GM19397 (cell line): ENCODE measurements at regions not wholly inside any gene's neighbourhood (a gene's known extent, or its start where the extent isn't known, plus 50 kb on each side); places are given as distances from the start of the nearest gene placed in this dataset.

ENCODE experiments used
- ATAC-seq: cut with Tn5 transposase; IDR thresholded peaks from one replicate; pipeline ENCODE4 v1.9.1; 2021; ENCODE audit warnings: mild to moderate bottlenecking, moderate library complexity; ENCODE audit not compliant: unreplicated experiment

DNA sequence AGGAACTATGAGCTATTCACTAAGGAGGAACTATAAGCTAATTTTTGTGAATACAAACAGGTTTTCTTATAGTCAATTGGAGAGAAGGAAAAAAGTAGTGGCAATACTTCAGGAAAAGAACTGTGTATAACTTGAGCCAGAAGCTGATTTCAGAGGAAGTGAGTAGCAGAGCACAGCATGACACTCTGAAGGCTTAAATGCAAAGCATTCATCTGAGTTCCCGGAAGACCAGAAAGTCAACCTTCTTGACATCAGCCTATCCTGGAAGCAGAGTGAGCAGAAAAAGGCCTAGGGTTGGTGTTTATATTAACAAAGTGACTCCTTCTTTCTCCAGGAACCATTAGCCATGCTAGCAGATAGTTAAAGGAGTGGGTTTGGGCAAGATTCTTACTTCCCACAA is 545.2 kb downstream of the MRPL39 start:
- ATAC-seq: peak; percentile 71

DNA sequence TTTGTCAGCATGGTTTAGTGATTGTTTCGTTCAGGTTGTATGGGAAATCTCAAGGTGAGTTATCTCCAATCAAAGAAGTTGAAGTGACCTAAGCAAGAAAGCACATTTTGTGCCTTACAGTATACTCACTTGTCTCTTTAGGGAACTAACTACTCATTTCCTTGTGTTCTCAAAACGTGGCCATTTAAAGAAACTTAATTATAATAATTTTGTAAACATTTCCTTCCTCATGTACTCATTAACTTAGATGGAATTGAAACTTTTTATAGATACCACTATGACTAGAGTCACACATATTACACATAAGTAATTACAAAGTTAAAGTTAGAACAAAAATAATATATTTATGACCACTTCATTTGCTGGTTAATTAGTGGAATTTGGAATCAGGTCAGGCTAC is 552.6 kb downstream of the MRPL39 start:
- ATAC-seq: no peak

DNA sequence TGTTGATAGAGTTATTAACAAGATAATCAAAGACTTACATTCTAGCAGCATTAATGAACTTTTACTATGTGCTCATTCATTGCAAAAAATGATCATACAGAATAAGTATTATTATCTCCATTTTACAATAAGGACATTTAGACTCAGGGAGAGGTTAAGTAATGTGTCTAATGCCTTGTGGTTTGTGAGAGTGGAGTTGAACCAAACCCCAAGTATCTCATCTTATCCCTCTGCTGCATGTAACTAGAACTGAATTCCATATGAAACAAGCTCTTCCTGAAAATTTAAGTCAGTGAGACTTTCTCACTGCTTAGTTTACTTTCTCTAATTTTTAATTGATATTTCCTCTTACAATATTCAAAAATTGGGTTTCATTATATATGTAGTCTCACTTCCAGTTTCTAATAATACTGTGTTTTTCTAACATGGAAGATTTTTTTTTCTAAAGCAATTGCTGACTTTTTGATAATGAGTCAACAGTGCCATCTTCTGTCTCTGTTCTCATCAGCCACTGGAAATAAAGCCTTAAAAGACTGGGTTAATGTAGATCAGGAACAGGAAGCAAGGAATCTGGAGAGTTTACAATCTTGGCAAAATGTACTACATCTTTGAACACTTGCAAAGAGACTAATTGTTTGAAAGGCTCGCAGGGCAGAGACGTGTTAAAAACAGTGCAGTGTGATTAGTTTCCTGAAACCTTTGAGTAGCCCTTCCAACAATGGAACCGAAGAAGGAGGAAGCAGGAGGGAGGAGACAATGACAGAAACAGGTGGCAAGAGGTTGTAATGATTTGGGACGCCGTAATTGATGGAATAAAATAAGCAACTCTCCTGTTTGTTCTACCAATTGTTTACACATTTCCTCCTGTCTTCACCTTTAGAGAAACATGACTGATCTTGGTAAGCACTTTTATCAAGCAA is 567.6 kb downstream of the MRPL39 start:
- ATAC-seq: peak; percentile 85

DNA sequence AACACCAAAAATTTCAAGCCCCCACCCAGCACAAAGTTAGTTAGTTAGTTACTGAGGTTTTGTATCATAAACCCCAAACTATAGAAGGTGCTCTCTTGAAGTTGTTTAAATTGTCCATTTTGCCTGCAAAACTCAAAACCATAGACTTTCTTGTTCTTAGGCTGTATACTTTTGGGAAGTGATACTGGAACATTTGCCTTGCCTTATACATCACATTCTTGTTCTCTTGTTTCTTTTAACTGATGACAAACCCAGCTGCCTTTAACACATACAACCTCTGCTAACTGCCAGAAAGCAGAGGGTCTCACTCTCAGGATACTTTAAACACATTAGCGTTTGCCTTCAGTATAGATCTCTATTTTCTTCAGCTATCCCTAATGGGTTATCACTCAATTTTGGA is 570.5 kb downstream of the MRPL39 start:
- no peak for ATAC-seq

DNA sequence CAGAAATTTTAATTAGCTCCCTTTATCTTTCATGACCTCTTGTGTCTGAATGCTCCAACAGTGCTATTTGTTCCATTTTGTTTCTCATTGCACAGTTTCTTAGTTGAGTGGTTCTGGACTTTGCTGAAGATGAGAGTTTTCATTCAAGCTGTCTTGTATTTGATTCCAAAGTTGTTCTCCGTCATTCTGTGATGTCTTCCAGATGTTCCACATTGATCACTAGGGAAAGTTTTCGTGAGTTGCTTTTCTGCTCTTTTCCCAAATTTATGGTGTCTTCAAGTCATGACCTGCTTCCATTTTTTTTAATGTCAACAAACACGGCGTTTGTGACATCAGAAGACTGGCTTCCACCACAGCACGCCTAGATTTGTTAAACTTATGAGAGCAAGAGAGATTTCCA is 575.5 kb downstream of the MRPL39 start:
- ATAC-seq: no peak

DNA sequence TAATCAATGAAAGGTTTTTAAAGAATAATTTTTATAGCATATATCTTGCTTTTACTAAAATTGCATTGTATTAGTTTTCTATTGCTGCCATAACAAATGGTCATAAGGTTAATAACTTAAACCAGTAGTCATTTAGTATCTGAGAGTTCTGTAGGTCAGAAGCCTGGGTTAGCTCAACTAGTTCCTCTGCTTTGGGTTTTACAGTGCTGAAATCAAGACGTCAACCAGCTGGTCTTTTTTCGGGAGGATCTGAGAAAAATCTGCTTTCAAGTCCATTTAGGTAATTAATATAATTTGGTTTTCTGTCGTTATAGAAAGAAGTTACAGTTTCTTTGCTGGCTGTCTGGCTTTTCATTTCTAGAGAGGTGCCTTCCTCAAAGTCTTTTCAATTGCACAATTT is 577.7 kb downstream of the MRPL39 start:
- no peak for ATAC-seq

DNA sequence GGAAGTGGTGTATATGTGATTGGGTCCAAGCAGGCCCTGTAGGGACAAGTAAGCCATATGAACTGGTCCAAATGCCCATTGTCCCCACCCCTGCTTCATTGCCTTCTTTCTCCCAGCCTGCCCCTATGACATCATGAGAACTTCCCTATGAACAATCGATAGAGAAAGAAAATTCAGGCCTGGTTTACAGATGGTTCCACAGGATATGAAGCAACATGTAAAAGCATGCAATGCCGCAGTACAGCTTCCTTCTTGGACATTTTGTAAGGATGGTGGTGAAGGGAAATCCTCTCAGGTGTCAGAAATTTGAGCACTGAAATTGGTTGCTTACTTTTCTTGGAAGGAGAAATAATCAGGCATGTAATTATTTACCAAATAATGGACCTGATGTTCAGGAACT is 581.7 kb downstream of the MRPL39 start:
- no peak for ATAC-seq

DNA sequence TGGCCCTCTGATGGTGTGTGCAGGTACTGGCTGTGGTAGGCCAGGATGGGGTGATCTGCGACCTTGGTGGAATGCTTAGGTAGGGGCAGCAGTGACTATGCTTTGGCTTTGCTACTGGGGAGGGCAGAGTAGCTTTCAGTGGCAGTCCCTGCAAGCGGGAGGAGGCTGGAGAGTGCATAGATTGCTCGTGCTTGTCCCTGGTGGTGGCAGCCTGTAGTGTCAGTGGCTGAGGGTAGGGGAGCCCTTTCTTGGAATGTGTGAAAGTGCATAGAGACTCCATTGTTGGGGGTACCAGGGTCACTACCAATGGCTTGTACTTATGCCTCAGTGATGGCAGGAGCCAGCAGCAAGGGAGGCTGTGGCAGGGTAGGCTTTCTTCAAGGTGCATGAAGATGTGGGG is 582.6 kb downstream of the MRPL39 start:
- ATAC-seq: no peak

DNA sequence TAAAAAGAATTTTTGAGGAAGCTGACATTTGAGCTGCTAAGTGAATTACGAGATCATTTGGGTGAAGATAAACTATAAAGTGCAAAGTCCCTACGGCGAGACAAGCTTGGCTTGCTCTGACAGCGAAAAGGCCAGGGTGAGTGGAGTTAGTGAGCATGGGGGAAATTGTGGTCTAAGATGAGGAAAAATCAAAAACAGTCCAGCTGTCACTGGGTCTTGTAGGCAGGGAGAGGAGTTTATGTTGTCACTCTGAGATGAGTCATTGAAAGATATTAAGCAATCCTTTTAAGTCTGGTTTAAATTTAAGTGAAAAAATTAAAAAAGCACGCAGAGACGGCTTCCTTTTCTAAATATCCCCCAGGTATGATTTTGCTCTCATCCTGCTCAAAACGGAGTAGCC is 601.9 kb downstream of the MRPL39 start:
- ATAC-seq: no peak

DNA sequence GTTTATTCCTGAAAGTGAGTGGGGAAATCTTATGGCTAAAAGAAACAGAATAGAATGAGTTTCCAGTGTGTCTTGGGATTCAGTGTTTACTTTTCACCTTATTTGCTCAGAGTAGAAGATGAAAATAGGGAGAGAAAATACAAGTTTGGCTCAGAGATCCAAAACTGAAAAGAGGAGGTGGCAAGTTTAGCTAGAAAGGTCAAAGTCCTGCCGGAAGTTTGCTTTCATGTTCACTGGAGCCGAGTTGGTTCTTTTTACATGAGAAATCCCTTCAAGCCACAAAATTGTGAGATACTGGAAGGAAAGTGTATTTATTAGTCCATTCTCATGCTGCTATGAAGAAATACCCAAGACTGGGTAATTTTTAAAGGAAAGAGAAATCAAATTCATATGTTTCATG is 604.6 kb downstream of the MRPL39 start:
- no peak for ATAC-seq

DNA sequence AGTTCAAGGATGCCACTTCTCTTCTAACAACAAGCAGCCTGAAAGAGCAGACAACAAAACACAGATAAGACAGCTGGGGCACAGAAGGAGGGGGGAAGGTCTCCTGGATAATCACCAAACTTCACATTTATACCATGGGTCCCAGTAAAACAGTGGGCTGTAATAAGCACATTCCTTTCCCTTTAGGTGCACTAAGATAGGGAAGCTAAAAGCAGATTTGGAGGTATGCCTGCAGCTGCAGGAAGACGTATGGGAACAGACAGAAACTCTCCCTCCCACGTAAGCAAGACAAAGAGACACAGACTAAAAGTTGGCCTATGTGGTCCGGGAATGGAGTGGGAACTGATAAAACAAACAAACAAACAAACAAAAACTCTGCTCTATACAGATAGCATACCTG is 612.1 kb downstream of the MRPL39 start:
- ATAC-seq: no peak

DNA sequence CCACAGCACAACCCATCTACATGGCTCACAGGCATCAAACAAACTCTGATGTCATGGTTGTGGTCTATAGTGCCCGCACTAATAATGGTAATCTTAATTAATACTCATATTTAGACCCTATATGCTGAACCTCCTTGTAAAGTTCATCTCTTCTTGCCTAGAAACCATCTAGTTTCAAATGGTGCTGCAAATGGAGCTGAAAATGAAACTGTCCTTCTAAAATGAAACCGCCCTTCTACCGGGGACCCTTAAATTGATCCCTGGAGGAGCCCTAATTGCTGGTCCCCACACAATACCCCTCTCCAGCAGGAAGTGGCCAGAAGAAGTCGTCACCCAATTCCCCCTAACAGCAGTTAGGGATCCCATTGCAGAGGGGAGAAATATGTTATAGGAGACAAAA is 612.6 kb downstream of the MRPL39 start:
- no peak for ATAC-seq

DNA sequence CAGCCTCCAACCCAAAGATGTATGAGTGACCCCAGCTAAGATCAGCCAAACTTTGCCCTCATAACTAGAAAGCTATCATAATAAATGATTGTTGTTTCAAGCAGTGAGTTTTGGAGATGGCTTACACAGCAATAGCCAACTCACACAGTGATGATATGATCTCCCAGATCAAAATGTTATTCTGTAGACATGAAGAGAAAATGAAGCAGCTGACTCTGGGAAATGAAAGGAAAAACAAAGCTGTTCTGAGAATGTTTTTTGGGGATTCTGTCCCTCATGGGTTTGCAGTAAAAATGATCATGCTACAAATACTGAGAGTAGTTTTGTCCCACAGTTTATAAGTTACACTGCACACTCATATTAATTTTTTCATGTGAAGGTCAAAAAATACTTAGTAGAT is 617.8 kb downstream of the MRPL39 start:
- no peak for ATAC-seq

DNA sequence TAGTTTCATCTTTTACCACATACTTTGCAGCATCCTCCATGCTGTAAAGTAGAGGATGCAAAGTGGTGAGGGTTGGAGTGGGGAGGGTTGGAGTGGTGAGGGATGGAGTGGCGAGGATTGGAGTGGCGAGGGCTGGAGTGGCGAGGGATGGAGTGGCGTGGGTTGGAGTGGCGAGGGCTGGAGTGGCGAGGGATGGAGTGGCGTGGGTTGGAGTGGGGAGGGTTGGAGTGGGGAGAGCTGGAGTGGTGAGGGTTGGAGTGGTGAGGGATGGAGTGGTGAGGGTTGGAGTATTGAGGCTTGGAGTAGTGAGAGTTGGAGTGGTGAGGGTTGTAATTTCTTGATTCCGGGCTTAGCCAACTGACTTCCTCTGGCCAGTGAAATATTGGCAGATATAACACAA is 618.3 kb downstream of the MRPL39 start:
- no peak for ATAC-seq

DNA sequence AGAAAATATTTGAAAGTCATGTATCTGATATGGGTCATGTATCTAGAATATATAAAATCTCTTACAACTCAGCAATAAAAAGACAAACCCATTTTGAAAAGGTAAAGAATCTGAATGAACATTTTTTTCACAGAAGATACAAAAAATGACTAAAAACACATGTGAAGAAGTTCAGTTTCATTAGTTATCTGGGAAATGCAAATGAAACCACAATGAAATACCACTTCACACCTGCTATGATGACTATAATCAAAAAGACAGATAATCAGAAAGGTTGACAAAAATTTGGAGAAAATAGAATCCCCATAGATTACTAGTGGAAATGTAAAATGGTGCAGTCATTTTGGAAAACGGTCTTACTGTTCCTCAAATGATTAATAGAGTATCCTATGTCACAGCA is 631.0 kb downstream of the MRPL39 start:
- no peak for ATAC-seq

DNA sequence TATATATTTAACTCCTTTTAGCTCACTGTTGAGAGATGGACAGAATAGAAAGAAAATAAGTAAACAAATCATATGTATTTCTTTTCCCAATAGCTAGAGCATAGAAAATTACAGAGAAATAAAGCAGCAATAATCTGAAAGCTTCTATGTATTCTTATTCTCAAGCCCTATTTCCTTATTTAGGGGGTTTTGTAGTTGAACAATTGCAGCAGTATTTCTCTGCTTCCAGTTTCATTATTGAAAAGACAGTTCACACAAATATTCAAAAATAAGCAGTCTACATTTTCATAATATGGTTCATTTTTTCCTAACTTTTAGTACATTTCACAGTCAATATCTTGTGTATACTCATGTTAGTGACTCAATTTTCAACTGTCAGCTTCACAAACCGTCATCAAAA is 638.2 kb downstream of the MRPL39 start:
- no peak for ATAC-seq

DNA sequence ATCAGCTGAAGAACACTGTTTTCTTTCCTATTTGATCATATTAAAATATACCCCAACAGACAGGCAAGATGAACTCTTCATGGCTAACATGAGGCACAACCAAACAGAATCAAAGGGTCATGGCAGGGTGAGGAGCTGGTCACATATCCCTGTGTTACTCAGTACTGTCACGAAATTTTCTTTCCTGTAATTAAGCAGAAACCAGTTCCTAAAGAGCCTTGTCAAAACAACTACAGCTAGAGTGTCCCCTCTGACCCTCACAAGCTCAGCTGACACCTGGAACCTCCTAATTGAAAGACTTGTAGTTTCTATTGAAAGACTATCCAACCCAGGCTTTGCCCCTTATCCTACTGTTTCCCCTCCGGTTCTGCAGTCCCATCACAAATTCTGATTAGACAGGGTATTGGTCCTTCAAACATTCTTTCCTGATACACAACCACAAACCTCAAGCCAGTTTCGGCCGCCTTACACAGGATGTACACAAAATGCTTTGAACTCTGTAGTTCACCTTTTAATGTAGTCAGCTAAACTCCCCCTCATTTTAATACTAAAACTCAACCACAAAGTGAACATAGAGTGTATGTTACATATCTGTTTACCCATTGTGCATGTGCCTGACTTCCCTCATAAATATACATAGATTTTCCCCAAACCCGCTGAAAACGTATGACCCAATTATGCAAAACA is 651.9 kb downstream of the MRPL39 start:
- ATAC-seq: peak; percentile 93

DNA sequence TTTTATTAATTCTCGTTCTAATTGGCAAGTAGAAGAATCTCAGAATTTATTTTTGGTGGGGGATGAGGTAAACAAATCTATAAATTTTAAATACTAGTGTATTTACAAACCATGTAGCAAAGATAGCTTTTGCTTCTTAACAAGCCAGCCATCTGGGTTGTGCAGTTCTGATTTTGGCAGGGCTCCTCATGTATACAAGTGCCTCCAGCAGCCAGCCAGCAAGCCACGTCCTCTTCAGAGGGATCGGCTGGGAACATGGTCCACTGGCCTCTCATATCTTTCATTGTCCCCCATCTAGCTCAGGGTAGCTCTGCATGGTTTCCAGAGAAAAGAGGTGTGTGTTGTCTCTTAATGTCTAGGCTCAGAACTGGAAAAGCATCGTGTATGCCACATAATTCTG is 659.1 kb downstream of the MRPL39 start:
- no peak for ATAC-seq

DNA sequence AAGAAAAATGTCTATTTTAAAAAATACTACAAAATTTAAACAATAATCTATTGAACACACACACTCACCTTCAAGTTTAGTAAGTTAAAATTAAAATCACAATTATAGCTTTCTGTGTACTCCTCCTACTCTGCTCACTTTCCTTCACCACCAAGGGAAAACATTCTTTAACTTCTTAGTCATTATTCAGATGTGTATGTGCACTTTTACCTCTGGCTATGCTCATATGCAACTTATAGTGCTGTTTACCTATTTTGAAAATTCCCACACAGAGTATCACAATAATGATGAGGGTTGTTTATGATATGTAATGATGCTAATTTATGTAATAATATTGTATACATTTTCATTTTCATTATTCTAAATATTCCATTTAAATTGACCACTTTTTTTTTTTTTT is 661.4 kb downstream of the MRPL39 start:
- no peak for ATAC-seq

DNA sequence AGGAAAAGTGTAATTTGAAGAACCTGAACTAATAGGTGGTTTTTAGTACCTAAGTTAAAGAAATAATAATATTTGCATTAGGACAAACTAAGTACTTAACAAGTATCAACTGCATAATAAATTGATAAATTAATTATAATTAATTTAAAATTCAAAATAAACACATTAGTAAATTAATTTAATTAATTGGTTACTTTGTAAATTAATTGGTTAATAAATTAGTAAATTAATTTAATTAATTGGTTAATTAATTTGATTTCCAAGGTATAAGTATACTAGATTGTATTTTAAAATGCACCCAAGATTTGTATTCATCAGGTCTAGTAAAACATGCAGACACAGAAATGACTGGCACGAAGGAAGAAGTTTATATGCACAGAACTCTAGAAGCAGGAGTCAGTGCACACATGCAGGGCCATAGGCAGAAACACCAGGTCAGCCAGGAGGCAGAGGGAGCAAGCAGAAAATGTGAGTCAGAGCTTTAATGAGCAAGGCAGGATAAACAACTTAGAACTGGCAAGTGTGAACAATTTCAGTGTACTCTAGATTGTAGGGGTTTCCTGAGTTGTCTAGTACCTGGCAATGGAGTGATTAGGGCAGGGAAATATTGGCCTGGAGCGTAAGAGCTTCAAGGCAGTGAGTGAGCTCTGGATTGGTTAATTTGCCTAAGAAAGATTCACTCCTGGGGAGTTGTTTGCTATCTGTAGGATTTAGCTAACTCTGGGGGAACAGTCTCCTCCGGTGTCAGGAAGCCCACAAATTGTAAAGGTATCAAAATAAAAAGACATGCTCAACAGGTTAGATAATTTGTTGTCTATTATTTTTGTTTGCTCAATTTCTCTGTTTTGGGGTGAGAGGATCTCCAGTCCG is 665.7 kb downstream of the MRPL39 start:
- no peak for ATAC-seq

DNA sequence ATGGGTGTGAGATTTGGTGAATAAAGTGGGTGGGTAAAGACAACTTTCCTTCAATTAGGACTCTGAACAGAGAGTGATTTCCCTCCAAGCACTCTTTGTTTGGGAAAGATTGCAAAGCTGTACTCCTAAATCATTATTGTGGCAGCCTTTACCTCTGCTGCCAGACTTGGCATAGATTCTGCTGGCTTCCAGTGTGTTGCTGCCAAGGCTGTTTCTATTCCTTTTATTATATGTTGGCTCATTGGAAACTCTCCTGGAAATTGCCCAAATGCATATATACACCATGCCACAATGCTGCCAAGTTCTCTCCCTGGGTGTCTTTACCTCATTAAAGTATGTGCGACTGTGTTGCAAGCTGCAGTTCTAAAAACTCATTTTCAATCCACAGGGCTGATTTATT is 668.0 kb downstream of the MRPL39 start:
- ATAC-seq: no peak
